ENCODE measurements at regions not wholly inside any gene's neighbourhood (a gene's known extent, or its start where the extent isn't known, plus 50 kb on each side); places are given as distances from the start of the nearest gene placed in this dataset.
"Not testable (repeated sequence)": the region's sequence is repeated elsewhere in the genome, so short reads cannot be mapped to it uniquely, and the experiment has no call there.

DNA sequence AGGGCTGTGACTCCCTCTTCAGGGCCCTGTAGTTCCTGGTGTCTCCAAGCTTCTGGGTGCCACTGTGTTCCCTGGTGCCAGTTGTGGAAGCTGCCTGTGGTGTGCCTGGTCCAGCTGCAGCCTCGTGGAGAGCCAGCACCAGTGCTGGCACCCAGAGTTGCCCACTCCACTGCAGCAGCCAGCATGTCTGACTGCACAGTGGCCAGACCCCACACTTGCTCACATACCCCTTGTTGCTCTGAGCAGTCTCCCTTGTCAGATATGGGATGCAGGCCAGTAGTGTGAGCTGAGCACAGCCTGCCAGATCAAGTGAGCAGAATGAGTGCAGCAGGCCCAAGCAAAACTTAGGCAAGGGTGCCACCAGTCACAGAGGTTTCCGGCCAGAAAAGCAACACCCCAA lies 108.6 kb downstream of the ZMAT1 start:
- DNase-seq (ENCODE audit: low read depth in 3 of 3), result no peak

DNA sequence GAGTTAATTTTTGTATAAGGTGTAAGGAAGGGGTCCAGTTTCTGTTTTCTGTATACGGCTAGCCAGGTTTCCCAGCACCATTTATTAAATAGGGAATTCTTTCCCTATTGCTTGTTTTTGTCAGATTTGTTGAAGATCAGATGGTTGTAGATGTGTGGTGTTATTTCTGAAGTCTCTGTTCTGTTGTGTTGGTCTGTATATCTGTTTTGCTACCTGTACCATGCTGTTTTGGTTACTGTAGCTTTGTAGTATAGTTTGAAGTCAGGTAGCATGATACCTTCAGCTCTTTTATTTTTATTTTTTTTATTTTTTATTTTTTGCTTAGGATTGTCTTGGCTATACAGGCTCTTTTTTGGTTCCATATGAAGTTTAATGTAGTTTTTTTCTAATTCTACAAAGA lies 114.1 kb downstream of the ZMAT1 start:
- DNase-seq (ENCODE audit: low read depth in 3 of 3), result not testable (repeated sequence)

DNA sequence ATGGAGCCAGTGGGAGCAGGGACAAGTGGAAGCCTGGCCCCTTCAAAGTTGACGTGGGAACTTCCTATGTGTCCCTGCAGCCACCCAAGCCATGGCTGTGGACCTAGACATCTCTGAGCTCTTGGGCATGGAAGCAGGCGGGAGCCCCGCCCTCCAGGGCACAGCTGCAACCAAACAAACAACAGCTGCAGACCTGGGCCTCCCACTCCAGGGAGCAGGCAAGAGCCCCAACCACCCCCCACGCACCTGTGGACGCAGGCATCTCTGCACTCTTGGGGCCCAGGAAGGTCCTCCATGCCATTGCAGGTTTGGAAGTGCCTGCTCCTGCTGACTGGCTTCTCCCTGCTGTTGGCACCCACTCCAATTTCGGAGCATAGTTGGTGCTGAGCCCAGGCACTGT lies 118.6 kb downstream of the ZMAT1 start:
- no peak for DNase-seq (ENCODE audit: low read depth in 3 of 3)

DNA sequence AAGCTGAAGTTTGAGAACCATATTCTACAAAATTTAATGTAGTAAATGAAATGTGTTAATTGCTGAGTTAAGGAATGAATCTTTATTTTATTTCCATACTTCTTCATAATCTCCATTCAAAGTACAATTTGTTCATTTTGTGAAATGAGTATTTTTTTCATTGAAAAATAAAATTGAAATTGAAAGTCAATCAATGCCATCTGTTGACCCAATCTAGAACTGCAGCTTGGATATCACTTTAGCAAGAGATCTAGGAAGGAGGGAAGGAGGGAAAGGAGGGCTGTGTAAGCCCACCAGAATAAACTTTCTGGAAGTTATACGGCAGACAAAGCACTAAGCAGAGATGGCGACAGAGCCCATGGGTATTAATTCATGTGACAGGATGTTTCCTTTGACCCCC lies 128.4 kb downstream of the ZMAT1 start:
- no peak for DNase-seq (ENCODE audit: low read depth in 3 of 3)

DNA sequence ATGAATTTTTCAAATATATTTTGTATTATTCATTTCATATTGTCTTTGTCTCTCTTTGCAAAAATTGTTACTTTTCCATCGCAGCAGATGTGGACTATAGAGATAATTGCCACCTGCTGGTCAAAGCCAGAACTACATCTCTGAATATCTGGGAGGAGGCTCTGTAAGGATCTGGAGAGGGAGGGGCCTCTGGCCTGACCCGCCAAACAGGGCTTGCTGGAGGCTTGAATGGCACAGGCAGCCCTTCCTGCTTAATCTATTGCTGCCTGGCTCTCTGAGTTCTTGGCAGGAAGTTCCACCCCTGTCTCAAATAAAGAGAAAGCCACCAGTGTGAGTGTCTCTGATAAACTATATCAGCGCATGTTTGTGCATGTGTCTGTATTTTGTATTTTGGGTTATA lies 132.4 kb downstream of the ZMAT1 start:
- DNase-seq (ENCODE audit: low read depth in 3 of 3), result peak; percentile 15 to 59 (median 36)

DNA sequence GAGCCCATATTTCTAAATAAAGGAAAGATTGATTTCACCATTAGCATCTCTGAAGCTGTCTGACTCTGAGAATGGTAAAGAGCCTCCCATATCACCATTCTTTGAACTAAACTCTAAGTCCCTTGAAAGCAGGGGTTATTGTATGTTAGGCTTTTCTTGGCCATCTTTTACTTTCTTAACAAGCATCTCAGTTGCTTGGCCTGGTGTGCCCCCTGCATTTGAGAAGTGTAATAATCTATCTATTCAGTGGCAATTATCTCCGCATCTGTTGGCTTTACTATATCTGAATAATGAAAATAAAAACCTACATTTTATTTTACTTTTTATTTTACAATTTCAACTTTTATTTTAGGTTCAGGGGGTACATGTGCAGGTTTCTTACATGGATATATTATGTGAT lies 128.3 kb upstream of the ARMCX2 start:
- DNase-seq (ENCODE audit: low read depth in 3 of 3), result no peak

DNA sequence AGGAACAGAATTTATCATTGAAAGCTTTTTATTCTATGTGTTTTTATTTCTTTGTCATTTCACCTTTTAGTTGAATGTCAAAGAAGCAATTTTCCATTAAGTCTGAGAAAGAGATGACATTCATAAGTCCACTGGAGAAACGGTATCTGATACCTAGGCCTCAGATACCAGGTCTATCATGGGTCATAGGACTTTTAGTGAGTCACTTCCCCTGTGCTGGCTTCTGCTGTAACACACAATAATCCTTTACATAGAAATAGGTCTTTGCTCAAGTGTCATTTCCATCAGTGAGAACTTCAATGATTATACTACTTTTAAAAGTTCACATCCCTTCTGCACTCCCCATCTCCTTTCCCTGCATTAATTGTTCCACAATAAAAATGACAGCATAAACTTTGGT lies 125.5 kb upstream of the ARMCX2 start:
- no peak for DNase-seq (ENCODE audit: low read depth in 3 of 3)

DNA sequence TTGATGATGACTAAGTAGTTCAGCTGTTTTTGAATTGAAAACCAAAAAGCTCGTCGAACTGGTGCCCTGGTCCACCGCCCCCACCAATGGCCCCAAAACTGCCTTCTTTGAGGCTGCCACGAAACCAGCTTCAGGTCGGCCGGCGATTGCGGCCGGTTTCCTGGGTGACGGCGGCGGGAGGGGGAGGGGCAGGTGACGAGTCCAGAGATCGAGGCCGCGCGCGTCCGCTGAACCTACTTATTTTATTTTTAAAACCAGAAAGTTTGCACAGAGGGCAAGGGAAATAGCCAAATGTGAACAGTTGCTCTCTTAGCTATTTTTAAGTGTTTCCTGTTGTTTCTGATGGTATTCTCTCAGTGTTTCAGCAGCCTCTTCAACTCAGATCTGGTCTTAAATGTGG lies 120.8 kb upstream of the ARMCX2 start:
- DNase-seq (ENCODE audit: low read depth in 3 of 3), result not testable (repeated sequence)

DNA sequence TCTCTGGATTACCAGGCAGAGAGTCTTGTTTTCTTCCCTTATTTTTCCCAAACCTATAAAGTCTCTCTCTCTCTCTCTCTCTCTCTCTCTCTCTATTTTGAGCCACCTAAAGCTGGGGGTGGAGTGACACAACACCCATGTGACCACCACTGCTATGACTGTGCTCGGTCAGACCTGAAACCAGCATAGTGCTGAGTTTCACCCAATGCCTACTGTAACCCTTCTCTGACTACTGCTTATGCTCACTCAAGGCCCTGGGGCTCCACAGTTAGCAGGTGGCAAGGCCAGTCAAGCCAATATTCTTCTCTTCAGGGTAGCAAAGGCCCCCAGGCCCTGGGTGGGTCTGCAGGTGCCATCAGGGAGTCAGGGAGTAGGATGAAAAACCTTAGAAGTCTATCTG lies 114.7 kb upstream of the ARMCX2 start:
- no peak for DNase-seq (ENCODE audit: low read depth in 3 of 3)

DNA sequence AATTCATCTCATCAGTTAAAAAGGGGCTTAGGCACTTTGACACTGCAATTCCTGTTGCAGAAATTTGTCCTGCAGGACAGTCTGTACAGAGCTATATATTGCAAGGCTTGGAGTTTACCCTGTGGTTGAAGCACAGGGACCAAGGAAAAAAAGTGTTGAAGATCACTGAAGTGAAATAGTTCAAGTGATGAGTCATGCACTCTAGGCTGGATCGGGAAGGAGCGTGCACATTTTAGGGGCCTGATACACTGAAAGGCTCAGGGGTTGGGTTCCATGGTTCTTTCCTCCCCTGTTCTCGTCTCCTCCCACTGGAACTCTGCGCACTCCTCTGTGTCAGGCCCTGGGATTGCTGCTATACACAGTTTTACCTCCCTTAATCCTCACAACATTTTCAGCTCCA lies 104.9 kb upstream of the ARMCX2 start:
- no peak for DNase-seq (ENCODE audit: low read depth in 3 of 3)

DNA sequence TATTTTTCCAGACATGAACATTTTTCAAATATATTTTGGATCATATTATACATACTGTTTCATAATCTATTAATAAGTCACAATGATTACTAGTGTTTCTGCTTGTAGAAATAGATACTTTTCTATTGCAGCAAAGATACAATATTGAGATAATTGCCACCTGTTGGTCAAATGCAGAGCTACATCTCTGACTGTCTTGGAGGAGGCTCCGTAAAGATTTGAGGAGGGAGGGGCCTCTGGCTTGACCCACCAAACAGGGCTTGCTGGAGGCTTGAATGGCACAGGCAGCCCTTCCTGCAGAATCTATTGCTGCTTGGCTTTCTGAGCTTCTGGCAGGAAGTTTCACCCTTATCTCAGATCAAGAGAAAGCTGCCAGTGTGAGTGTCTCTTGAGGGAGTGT lies 99.3 kb upstream of the ARMCX2 start:
- no peak for DNase-seq (ENCODE audit: low read depth in 3 of 3)

DNA sequence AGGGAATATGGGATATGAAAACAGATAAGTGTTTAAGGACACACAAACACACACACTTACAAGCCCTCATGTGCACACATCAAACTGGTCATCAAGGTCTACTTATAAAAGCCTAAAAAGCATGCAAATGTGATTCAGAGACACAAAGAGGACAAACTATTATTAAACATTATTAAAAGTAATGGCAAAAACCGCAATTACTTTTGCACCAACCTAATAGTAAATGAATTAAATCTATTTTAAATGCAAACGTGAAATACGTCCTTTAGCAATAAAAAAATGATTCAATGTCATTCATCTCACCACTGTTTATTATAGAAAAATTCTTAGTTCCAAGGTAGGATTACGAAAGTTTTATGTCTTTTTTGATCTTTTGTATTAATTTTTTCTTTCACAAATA lies 91.1 kb upstream of the ARMCX2 start:
- no peak for DNase-seq (ENCODE audit: low read depth in 3 of 3)

DNA sequence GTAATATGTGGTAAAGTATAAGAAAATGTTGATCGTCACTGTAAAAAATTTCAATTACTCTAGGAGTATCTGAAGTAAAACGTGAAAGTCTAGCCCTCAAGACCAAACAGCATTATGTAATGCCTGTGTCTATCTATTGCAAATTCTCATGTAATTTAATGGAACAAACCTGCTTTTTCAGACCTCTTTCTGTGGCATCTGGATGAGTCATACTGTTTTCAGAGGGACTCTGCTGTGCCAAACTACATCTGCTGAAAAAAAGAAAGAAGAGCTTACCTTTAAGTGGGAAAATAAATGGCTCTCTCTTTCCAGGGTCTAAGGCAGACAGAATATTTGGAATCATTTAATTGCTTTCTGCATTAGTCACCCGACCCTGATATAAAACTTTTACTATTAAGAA lies 89.8 kb upstream of the ARMCX2 start:
- no peak for DNase-seq (ENCODE audit: low read depth in 3 of 3)

DNA sequence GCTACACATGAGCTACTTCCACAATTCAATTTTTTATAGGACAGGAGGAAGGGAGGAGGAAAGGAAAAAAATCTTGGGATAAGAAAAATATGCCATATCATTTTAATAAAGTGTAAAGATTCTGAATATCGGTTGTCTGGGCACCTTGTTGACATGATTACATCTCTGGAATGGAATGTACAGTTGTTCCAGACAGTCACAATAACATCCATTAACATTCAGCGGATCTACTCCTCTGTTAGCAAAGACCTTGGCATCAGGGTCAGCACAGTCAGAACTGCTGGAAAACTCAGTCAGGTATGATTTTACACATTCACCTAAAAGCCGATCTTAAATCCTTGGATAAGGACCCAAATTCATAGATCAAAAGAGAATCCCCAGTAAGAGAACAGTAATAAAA lies 85.4 kb upstream of the ARMCX2 start:
- DNase-seq (ENCODE audit: low read depth in 3 of 3), result no peak

DNA sequence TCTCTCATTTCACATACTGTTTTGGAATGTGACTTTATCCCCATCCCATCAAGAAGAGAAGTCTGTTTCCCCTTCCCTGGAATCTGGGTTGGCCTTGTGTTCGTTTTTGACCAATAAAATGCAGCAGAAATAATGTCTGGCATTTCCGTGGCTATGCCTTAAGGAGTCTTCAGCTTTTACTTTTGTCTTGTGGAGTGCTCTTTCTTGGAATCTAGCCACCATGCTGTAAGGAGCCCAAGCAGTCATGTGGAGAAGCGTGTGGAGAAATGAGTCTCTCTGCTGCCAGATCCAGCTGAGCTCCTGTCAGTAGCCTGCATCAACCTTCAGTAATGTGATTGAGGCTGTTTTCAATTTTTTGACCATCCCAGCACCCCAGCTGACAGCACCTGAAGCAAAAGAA lies 84.4 kb upstream of the ARMCX2 start:
- DNase-seq (ENCODE audit: low read depth in 3 of 3), result no peak

DNA sequence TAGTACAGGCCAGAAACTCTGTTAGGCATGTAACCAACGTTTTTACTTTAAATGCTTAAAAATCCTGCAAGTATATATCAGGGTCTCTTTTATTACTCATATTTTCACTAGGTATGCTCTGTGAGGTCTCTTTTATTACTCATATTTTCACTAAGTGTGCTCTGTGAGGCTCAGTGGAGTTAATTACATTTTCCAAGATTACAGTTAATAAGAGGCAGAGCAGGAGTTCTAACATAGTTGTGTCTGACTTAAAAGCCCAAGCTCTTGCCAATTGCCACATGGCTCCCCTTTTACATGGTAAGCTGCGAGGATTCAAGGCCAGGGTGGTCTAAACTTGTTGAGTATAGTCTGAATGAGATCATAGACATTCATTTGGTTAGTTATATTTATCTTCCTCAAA lies 81.0 kb upstream of the ARMCX2 start:
- no peak for DNase-seq (ENCODE audit: low read depth in 3 of 3)

DNA sequence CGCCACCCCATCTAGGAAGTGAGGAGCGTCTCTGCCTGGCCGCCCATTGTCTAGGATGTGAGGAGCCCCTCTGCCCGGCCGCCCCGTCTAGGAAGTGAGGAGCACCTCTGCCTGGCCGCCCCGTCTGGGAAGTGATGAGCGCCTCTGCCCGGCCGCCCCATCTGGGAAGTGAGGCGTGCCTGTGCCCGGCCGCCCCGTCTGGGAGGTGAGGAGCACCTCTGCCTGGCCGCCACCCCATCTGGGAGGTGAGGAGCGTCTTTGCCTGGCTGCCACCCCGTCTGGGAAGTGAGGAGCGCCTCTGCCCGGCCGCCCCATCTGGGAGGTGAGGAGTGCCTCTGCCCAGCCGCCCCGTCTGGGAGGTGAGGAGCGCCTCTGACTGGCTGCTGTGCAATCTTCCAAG lies 79.2 kb upstream of the ARMCX2 start:
- not testable (repeated sequence) for DNase-seq (ENCODE audit: low read depth in 3 of 3)

DNA sequence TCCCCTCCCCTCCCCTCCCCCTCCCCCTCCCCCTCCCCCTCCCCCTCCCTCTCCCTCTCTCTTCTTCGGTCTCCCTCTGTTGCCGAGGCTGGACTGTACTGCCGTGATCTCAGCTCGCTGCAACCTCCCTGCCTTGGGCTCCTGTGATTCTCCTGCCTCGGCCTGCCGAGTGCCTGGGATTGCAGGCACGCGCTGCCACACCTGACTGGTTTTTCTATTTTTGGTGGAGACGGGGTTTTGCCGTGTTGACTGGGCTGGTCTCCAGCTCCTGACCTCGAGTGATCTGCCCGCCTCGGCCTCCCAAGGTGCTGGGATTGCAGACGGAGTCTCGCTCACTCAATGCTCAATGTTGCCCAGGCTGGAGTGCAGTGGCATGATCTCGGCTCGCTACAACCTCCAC lies 78.8 kb upstream of the ARMCX2 start:
- not testable (repeated sequence) for DNase-seq (ENCODE audit: low read depth in 3 of 3)

DNA sequence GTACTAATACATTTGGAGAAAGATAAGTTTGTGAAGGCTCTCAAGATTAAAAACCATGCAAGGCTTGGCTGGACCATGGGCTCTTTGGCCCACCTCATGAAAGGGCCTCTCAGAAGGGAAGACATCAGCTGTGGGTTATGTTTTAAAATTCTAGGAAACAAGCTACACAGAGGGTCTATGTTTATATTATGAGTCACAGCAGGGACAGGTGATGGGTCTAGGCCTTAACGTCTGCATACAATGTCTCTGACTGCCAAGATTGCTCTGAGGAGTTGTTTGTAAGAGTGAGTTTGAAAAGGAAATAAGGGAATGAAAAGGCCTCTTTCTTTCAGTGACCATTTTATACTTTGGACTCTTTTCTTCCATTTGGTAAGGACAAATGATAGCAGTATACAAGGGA lies 77.0 kb upstream of the ARMCX2 start:
- DNase-seq (ENCODE audit: low read depth in 3 of 3), result no peak

DNA sequence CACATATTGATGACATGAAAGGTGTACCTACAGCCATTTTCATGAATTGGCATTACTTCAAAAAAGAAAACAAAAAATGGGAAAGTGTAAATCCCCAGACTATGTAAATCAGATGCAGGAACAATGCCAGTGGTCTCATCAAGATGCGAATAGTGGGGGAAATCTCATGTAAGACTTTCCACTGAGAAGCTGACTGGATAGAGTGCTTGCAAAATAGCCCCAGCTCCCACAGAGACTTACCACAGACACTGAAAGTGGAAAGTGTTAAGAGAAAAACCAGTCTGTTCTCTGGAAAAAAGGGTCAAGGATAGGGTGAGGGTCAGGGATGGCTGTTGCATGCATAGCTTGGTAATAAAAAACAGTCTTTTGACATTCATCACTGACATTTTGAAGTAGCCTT lies 73.2 kb upstream of the ARMCX2 start:
- no peak for DNase-seq (ENCODE audit: low read depth in 3 of 3)

DNA sequence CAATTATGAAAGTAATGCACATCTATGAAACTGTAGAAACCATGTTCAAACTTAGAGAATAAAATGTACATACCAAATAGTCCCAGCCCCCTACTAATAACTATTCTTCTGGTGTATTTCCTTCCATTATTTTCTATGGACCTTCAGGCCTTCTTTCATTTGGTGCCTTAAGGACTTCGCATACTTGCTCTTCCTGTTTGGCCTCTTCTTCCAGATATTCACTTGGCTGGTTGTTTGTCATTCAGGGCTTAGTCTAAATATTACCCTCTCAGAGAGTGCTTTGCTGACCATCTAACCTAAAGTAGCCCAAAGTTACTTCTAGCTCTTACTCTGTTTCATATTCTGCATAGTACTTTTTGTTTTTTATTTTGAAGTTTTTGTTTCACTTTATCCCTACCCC lies 70.3 kb upstream of the ARMCX2 start:
- DNase-seq (ENCODE audit: low read depth in 3 of 3), result no peak
